ENCODE measurements at regions not wholly inside any gene's neighbourhood (a gene's known extent, or its start where the extent isn't known, plus 50 kb on each side); places are given as distances from the start of the nearest gene placed in this dataset.

GRCh38 chr14:42676636-42677035, 1070.0 kb downstream of the LRFN5 start:
- TF ChIP-seq CTCF (conservative IDR thresholded peaks at IDR 0.05; ENCODE audit: low read depth, low read length) (no peak), EZH2 (IDR thresholded peaks at IDR 0.05; ENCODE audit: borderline replicate concordance, low read depth, low read length, poor library complexity, severe bottlenecking) (no peak)
